WTC11 (cell line): ENCODE measurements at regions not wholly inside any gene's neighbourhood (a gene's known extent, or its start where the extent isn't known, plus 50 kb on each side); places are given as distances from the start of the nearest gene placed in this dataset.

Experiments
- CTCF ChIP-seq: fragments of 200-600 bp; IDR thresholded peaks from 2 replicates; pipeline ENCODE4 v1.8.0; 2022; ENCODE audit warnings: antibody characterized with exemption
- ELF4 ChIP-seq: sonication (generic); formaldehyde crosslinking; IDR thresholded peaks from 2 replicates; pipeline ENCODE4 v1.8.1; 2022; ENCODE audit warnings: low read depth, mild to moderate bottlenecking, moderate library complexity, missing genetic modification reagents
- FOXK1 ChIP-seq: sonication (generic); formaldehyde crosslinking; IDR thresholded peaks from 2 replicates; pipeline ENCODE4 v1.8.0; 2022; ENCODE audit warnings: mild to moderate bottlenecking, moderate library complexity, missing genetic modification reagents
- FOXP4 ChIP-seq: sonication (generic); formaldehyde crosslinking; IDR thresholded peaks from 2 replicates; pipeline ENCODE4 v1.8.0; 2022; ENCODE audit warnings: mild to moderate bottlenecking, missing genetic modification reagents
- KAT7 ChIP-seq: sonication (generic); formaldehyde crosslinking; IDR thresholded peaks from 2 replicates; pipeline ENCODE4 v1.8.1; 2023; ENCODE audit warnings: missing genetic modification reagents, mild to moderate bottlenecking, borderline replicate concordance
- NR1H2 ChIP-seq: sonication (generic); formaldehyde crosslinking; IDR thresholded peaks from 2 replicates; pipeline ENCODE4 v1.9.0; 2021; ENCODE audit warnings: mild to moderate bottlenecking, moderate library complexity, missing genetic modification reagents
- ZNF121 ChIP-seq: sonication (generic); formaldehyde crosslinking; IDR thresholded peaks from 2 replicates; pipeline ENCODE4 v1.8.0; 2023; ENCODE audit warnings: missing genetic modification reagents
- ZNF263 ChIP-seq: sonication (generic); formaldehyde crosslinking; IDR thresholded peaks from 2 replicates; pipeline ENCODE4 v1.8.1; 2022; ENCODE audit warnings: low read depth, mild to moderate bottlenecking, moderate library complexity, missing genetic modification reagents
- TF ChIP-seq, protein P1 (sequence below): fragments of 250-450 bp; sonication (Bioruptor Pico); IDR thresholded peaks from 2 replicates; pipeline ENCODE4 v2.1.2; 2022; ENCODE audit warnings: mild to moderate bottlenecking, moderate library complexity
- TF ChIP-seq, protein P2 (sequence below): sonication (generic); formaldehyde crosslinking; IDR thresholded peaks from 2 replicates; pipeline ENCODE4 v1.8.1; 2022; ENCODE audit warnings: low read depth, mild to moderate bottlenecking, moderate library complexity, missing genetic modification reagents, borderline replicate concordance

DNA sequence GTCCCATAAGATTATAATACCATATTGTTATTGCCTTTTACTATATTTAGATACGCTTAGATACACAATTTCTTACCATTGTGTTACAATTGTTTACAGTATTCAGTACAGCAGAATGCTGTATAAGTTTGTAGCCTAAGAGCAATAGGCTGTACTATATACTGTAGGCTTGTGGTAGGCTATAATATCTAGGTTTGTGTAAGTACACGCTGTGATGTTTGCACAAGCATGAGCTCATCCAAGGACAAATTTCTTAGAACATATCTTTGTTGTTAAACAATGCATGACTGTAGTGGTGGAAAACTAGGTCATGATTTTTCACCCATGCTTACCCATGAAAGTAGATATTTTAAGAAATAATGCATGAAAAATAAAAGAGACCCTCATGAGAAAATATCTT is 509.4 kb upstream of the CDH18 start:
- TF ChIP-seq FOXK1 (no peak), ZNF263 (CRISPR knock-in tag) (no peak), CTCF (no peak), KAT7 (CRISPR knock-in tag) (no peak), NR1H2 (CRISPR knock-in tag) (no peak), ELF4 (CRISPR knock-in tag) (no peak), FOXP4 (no peak), ZNF121 (CRISPR knock-in tag) (no peak)
- TF ChIP-seq, protein P1, sequence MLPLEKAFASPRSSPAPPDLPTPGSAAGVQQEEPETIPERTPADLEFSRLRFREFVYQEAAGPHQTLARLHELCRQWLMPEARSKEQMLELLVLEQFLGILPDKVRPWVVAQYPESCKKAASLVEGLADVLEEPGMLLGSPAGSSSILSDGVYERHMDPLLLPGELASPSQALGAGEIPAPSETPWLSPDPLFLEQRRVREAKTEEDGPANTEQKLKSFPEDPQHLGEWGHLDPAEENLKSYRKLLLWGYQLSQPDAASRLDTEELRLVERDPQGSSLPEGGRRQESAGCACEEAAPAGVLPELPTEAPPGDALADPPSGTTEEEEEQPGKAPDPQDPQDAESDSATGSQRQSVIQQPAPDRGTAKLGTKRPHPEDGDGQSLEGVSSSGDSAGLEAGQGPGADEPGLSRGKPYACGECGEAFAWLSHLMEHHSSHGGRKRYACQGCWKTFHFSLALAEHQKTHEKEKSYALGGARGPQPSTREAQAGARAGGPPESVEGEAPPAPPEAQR (CRISPR knock-in tag): no peak
- TF ChIP-seq, protein P2, sequence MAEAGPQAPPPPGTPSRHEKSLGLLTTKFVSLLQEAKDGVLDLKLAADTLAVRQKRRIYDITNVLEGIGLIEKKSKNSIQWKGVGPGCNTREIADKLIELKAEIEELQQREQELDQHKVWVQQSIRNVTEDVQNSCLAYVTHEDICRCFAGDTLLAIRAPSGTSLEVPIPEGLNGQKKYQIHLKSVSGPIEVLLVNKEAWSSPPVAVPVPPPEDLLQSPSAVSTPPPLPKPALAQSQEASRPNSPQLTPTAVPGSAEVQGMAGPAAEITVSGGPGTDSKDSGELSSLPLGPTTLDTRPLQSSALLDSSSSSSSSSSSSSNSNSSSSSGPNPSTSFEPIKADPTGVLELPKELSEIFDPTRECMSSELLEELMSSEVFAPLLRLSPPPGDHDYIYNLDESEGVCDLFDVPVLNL: no peak
